Parathyroid adenoma (tissue), 2 donors: ENCODE measurements at regions not wholly inside any gene's neighbourhood (a gene's known extent, or its start where the extent isn't known, plus 50 kb on each side); places are given as distances from the start of the nearest gene placed in this dataset.

Source experiments
- H2AFZ ChIP-seq: fragments of 300-600 bp; sonication (generic); one replicate; pipeline ENCODE4 v1.7.0; 2017; ENCODE audit warnings: antibody characterized with exemption, mild to moderate bottlenecking
- H3K27ac ChIP-seq: fragments of 300-600 bp; sonication (generic); one replicate; pipeline ENCODE4 v1.7.0; 2017
- H3K27me3 ChIP-seq: fragments of 300-600 bp; sonication (generic); one replicate; pipeline ENCODE4 v1.7.0; 2017; ENCODE audit warnings: low read length; ENCODE audit not compliant: control insufficient read depth, insufficient read depth
- H3K36me3 ChIP-seq: fragments of 300-600 bp; sonication (generic); one replicate; pipeline ENCODE4 v1.7.0; 2017; ENCODE audit warnings: low read length; ENCODE audit not compliant: control insufficient read depth, insufficient read depth
- H3K4me1 ChIP-seq: fragments of 300-600 bp; sonication (generic); one replicate; pipeline ENCODE4 v1.7.0; 2017; ENCODE audit warnings: control low read depth
- H3K4me2 ChIP-seq: fragments of 300-600 bp; sonication (generic); one replicate; pipeline ENCODE4 v1.7.0; 2017; ENCODE audit warnings: low read length
- H3K4me3 ChIP-seq: fragments of 300-600 bp; sonication (generic); one replicate; pipeline ENCODE4 v1.7.0; 2017; ENCODE audit warnings: low read depth, low read length
- H3K79me2 ChIP-seq: fragments of 300-600 bp; sonication (generic); one replicate; pipeline ENCODE4 v1.7.0; 2017; ENCODE audit warnings: control low read depth
- H3K9ac ChIP-seq: fragments of 300-600 bp; sonication (generic); one replicate; pipeline ENCODE4 v1.7.0; 2017; ENCODE audit warnings: mild to moderate bottlenecking
- H3K9me3 ChIP-seq: fragments of 300-600 bp; sonication (generic); one replicate; pipeline ENCODE4 v1.7.0; 2017; ENCODE audit warnings: low read length; ENCODE audit not compliant: control insufficient read depth
- TF ChIP-seq, protein P1 (sequence below): fragments of 300-600 bp; sonication (generic); IDR thresholded peaks from one replicate; pipeline ENCODE4 v1.7.0; 2017; ENCODE audit warnings: antibody characterized with exemption, mild to moderate bottlenecking
- donor health status: primary hyperparathyroidism.

DNA sequence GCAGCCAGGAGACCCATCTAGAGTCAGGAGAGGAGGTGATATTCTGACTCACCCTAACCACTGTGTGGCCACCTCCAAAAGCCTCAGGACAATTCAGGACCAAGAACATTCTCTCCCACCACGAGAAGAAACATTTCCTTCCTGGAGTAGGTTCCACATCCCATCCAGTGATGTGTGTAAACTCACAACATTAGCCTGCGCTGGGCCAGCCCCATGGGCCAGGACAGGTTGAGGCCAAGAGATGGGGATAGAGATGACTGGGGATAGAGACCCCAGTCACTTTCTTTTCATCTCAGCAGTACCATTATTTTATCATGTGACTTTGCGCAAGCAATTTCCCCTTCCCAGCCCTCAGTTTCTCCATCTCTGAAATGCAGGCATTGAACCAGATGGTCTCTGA, 126.6 kb upstream of the PTPRT start:
- H3K79me2 ChIP-seq, result no peaks in the 10 kb centered on the region
- H3K9me3 ChIP-seq, result no peaks in the 10 kb centered on the region
- H3K27me3 ChIP-seq, result no peaks in the 10 kb centered on the region
- H3K4me2 ChIP-seq, result no peak overlapping the region
- TF ChIP-seq, protein P1, sequence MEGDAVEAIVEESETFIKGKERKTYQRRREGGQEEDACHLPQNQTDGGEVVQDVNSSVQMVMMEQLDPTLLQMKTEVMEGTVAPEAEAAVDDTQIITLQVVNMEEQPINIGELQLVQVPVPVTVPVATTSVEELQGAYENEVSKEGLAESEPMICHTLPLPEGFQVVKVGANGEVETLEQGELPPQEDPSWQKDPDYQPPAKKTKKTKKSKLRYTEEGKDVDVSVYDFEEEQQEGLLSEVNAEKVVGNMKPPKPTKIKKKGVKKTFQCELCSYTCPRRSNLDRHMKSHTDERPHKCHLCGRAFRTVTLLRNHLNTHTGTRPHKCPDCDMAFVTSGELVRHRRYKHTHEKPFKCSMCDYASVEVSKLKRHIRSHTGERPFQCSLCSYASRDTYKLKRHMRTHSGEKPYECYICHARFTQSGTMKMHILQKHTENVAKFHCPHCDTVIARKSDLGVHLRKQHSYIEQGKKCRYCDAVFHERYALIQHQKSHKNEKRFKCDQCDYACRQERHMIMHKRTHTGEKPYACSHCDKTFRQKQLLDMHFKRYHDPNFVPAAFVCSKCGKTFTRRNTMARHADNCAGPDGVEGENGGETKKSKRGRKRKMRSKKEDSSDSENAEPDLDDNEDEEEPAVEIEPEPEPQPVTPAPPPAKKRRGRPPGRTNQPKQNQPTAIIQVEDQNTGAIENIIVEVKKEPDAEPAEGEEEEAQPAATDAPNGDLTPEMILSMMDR, result no peak
- H3K4me3 ChIP-seq, result no peak overlapping the region
- peaks cover 18% of the 10 kb centered on the region for H3K4me1 ChIP-seq
- no peak overlapping the region for H3K27ac ChIP-seq
- H3K36me3 ChIP-seq, result no peaks in the 10 kb centered on the region
- H2AFZ ChIP-seq, result no peak overlapping the region
- H3K9ac ChIP-seq, result no peak overlapping the region

DNA sequence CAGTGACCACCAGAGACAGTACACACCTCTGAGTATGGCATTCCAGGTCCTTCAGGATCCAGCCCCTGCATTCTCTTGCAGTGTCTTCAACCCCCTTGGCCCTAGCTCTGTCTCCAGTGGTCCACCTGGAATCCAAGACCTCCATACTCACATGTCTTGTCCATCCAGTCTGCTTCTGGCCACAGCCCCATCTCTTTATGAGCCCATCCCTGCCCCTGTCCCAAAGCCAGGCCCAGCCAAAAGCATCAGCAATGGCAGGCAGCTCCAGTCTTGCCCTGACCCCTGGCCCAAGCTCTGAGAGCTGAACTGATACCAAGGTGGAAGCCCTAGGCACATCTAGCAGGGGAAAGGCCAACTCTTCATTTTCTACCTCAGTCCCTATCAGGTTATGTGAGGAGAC, 119.6 kb upstream of the PTPRT start:
- H3K27ac ChIP-seq, result no peak overlapping the region
- H3K4me2 ChIP-seq, result no peak overlapping the region
- H3K9ac ChIP-seq, result no peak overlapping the region
- TF ChIP-seq, protein P1, result no peak
- H2AFZ ChIP-seq, result no peak overlapping the region
- H3K27me3 ChIP-seq, result no peaks in the 10 kb centered on the region
- no peaks in the 10 kb centered on the region for H3K9me3 ChIP-seq
- H3K4me1 ChIP-seq, result peaks cover 7% of the 10 kb centered on the region
- H3K4me3 ChIP-seq, result no peak overlapping the region
- H3K79me2 ChIP-seq, result no peaks in the 10 kb centered on the region
- H3K36me3 ChIP-seq, result no peaks in the 10 kb centered on the region

DNA sequence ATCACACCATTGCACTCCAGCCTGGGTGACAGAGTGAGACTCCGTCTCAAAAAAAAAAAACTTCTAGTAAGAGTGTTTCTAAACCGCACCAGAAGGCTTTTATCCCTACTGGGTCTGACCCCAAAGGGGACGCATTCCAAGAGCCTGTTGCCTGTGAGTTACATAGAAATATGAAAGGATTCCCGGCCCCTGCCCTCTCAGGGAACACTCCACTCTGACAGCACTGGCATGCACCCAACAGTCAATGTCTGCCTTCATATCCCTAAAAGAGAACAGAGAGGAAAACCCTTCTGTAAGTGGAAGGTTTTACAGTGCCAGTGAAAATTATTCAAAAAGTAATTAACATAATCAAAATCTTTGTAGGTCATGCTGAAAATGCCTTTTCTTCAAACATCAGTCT, 117.1 kb upstream of the PTPRT start:
- Histone ChIP-seq H3K79me2 (no peaks in the 10 kb centered on the region), H3K9ac (no peak overlapping the region), H3K4me3 (no peak overlapping the region), H3K4me2 (no peak overlapping the region), H2AFZ (no peak overlapping the region), H3K27ac (no peak overlapping the region), H3K36me3 (no peaks in the 10 kb centered on the region), H3K27me3 (no peaks in the 10 kb centered on the region), H3K9me3 (no peaks in the 10 kb centered on the region), H3K4me1 (no peaks in the 10 kb centered on the region)
- TF ChIP-seq, protein P1, result no peak

DNA sequence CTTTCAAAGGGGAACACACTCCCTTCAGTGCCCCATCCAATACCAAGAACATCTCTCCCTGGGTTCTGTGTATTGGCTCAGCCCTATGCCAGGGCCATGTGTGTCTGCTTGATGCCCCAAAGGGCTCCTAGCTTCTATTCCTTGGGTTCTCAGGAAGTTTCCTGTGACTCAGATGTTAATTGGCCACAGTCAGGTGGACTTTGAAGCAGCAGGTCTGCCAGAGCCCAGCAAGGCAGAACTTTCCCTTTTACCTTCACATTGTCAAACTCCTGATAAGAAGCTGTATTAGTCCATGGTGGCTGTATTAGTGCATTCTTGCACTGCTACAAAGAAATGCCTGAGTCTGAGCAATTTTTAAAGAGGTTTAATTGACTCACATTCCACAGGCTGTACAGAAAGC, 116.0 kb upstream of the PTPRT start:
- TF ChIP-seq, protein P1, result no peak

DNA sequence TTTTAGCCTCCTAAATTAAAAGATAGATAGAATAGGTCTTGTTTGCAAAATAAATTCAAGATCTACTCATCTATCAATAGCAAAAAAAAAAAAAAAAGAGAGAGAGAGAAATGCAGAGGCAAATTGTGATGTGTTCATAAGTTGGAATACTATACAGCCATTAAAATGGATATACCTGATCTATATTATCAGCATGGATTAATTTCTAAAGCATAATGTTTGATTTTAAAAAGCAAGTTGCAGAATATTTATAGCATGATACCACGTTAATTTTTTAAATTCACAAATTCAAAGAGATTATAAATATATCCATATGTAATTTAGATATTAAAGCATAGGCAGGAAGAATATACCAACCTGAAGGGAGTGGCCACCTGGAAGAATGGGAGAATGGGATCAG, 114.9 kb upstream of the PTPRT start:
- TF ChIP-seq, protein P1, result no peak
- H3K79me2 ChIP-seq, result no peaks in the 10 kb centered on the region
- H3K9ac ChIP-seq, result no peak overlapping the region

More for the DNA sequence above, 116.0 kb upstream of the PTPRT start:
- H3K27me3 ChIP-seq, result no peaks in the 10 kb centered on the region
- no peaks in the 10 kb centered on the region for H3K79me2 ChIP-seq
- no peak overlapping the region for H3K9ac ChIP-seq
- no peak overlapping the region for H3K27ac ChIP-seq
- no peaks in the 10 kb centered on the region for H3K4me1 ChIP-seq
- H2AFZ ChIP-seq, result no peak overlapping the region
- no peaks in the 10 kb centered on the region for H3K9me3 ChIP-seq
- no peak overlapping the region for H3K4me3 ChIP-seq
- no peaks in the 10 kb centered on the region for H3K36me3 ChIP-seq
- no peak overlapping the region for H3K4me2 ChIP-seq

More for the DNA sequence above, 114.9 kb upstream of the PTPRT start:
- Histone ChIP-seq H2AFZ (no peak overlapping the region), H3K4me2 (no peak overlapping the region), H3K4me3 (no peak overlapping the region), H3K4me1 (no peaks in the 10 kb centered on the region), H3K36me3 (no peaks in the 10 kb centered on the region), H3K27ac (no peak overlapping the region), H3K27me3 (no peaks in the 10 kb centered on the region), H3K9me3 (no peaks in the 10 kb centered on the region)
